HuH-7.5 (cell line): ENCODE measurements at regions not wholly inside any gene's neighbourhood (a gene's known extent, or its start where the extent isn't known, plus 50 kb on each side); places are given as distances from the start of the nearest gene placed in this dataset.
"Not testable (repeated sequence)": the region's sequence is repeated elsewhere in the genome, so short reads cannot be mapped to it uniquely, and the experiment has no call there.

Source experiments
- DNase-seq: peaks from one replicate; pipeline ENCODE4 v3.0.0; 2011; ENCODE audit warnings: low spot score

DNA sequence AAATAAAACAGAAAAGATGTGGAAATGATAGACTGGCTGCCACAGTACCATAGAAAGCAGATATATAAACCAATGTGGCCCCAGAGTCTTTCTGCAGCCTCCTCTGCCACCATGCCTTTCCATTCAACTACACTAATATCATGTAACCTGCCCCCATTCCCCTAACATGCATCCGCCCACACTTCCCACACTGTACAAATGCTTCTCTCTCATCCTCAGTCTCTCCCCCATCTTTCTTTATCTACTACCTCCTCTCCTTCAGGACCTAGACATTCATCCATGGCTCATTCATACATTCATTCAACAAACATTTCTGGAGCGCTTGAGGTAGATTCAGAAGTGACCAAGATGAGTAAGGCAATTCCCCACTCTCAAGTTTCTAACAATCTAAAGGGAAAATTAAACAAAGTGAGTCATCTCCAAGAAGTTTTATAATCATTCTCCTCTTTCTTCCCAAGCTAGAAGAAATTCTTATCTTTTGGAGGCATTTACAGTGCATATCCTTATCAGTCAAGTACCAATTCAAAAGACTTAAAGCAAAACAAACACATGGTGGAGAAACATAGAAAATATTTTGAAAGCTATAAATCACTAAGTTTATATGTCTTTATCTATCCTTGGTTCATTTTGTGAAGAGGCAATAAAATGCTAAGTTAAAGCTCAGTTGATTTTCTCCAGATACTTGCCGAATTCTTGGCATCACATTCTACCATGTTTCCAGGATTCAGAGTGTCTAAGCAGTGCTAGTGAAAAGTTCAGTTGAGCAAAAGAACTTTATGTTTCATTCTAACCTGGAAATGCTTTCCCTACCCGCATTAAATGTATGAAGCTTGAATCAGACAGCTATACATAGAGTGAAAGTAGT lies 70.5 kb upstream of the FRMD6 start:
- DNase-seq, result no peak

DNA sequence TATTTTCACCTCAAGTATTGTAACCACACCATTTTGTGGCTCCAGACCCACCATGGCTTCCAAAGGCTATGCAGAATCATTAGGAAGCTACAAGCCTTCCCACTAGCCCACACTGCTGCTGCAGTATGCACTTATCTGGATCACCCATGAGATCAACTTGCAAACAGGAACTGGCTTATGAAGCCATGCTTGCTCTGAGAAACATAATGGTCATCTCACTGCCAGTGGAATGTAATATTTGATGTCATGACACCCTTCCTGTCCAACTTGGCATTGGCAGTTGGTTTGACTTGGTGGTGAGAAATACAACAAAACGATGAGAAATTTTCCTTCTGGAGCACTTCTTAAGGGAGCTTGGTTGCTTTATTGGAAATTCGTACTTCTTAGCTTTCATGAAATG lies 69.3 kb upstream of the FRMD6 start:
- no peak for DNase-seq

- no peak for DNase-seq
These were observed 66.7 kb upstream of the FRMD6 start for GRCh38 chr14:51585055-51585454.

DNA sequence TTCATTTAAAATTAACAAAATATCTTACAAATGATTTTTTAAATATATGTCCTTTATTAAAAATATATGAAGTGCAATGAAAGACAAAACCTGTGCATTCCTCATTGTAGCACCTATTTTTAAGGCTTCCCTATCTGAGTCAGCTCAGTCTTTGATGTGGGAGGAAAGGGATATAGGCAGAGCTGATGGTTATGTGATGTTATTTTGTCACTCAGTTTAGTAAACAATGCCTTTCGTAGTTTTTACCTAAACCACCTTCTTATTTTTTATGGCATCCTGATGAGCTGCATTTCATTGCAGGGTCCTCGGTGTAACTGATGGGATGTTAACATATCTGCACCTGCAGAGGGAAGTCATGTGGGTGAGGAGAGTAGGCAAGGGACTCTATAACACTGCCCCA lies 58.9 kb upstream of the FRMD6 start:
- no peak for DNase-seq

- no peak for DNase-seq
These were observed 58.3 kb upstream of the FRMD6 start for GRCh38 chr14:51593397-51593796.

GRCh38 chr14:51595881-51596455 lies 55.7 kb upstream of the FRMD6 start:
- no peak for DNase-seq

- DNase-seq, result no peak
These were observed 55.1 kb upstream of the FRMD6 start for GRCh38 chr14:51596488-51597117.

DNA sequence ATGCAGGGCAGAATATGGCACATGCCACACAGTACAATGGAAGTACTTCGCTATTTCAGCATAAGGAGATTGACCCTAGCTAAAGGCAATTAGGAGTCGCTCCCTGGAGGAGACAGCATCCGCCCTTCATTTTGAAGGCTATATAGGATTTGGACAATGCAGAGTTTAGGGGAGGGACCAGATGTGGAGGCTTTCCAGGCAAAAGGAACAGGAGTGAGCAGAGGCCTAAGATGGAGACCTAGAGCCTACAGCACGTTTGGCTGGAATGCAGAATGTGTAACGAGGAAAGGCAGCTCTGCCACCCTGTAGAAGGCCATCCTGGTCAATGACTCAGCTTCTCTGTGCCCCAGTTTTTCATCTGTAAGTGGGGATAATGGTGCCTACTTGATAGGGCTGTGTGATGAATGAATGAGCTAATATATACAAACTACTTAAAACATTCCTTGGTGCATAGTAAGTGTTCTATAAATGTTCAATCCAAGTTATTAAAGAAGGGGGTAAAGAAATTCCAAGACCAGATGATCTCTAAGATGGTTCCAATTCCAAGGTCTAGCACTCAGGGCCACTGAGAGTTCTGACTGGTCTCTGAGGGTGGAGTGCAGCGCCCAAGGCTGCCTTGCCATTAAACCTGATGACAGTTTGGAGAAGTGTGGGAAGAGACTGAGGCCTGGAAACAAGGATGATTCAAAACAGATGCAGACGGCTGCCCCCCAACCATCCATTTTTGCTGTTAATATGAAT lies 54.3 kb upstream of the FRMD6 start:
- no peak for DNase-seq

DNA sequence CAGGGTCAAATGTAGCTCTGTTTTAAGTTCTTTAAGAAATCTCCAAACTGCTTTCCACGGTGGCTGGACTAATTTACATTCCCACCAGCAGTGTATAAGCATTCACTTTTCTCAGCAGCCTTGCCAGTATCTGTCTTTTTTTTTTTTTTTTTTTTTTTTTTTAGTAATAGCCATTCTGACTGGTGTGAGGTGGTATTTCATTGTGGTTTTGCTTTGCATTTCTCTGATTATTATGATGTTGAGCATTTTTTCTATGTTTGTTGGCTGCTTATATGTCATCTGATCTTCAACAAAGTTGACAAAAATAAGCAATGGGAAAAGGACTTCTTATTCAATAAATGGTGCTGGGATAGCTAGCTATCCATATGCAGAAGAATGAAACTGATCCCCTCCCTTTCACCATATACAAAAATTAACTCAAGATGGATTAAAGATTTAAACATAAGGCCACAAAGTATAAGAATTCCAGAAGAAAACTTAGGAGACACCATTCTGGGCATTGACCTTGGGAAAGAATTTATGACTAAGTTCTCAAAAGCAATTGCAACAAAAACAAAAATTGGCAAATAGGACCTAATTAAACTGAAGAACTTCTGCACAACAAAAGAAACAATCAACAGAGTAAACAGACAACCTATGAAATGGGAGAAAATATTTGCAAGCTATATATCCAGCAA lies 52.6 kb upstream of the FRMD6 start:
- DNase-seq, result not testable (repeated sequence)

- DNase-seq, result no peak
These were observed 51.1 kb upstream of the FRMD6 start for GRCh38 chr14:51600658-51601057.
